GM18868 (cell line): ENCODE measurements at regions not wholly inside any gene's neighbourhood (a gene's known extent, or its start where the extent isn't known, plus 50 kb on each side); places are given as distances from the start of the nearest gene placed in this dataset.

Experiments used
- ATAC-seq: cut with Tn5 transposase; IDR thresholded peaks from one replicate; pipeline ENCODE4 v1.9.1; 2021; ENCODE audit warnings: mild to moderate bottlenecking, moderate library complexity; ENCODE audit not compliant: unreplicated experiment

GRCh38 chr10:71042699-71043098 is 154.3 kb upstream of the PCBD1 start:
- ATAC-seq = no peak

GRCh38 chr10:71043858-71044257 is 155.5 kb upstream of the PCBD1 start:
- no peak for ATAC-seq

- no peak for ATAC-seq
Observed at GRCh38 chr10:71044720-71045119, 156.4 kb upstream of the PCBD1 start.

GRCh38 chr10:71045204-71045809 is 156.9 kb upstream of the PCBD1 start:
- no peak for ATAC-seq

- ATAC-seq = no peak
Observed at GRCh38 chr10:71045936-71046335, 157.6 kb upstream of the PCBD1 start.

- no peak for ATAC-seq
Observed at GRCh38 chr10:71046747-71047146, 158.4 kb upstream of the PCBD1 start.

- no peak for ATAC-seq
Observed at GRCh38 chr10:71048971-71049615, 160.7 kb upstream of the PCBD1 start.

GRCh38 chr10:71049994-71050393 is 161.6 kb upstream of the PCBD1 start:
- no peak for ATAC-seq

- no peak for ATAC-seq
Observed at GRCh38 chr10:71052076-71052660, 160.2 kb upstream of the UNC5B start.

- no peak for ATAC-seq
Observed at GRCh38 chr10:71052708-71053107, 159.7 kb upstream of the UNC5B start.

GRCh38 chr10:71053169-71053895 is 159.0 kb upstream of the UNC5B start:
- ATAC-seq = no peak

GRCh38 chr10:71058308-71058707 is 154.1 kb upstream of the UNC5B start:
- no peak for ATAC-seq

- no peak for ATAC-seq
Observed at GRCh38 chr10:71059054-71059818, 153.1 kb upstream of the UNC5B start.

- no peak for ATAC-seq
Observed at GRCh38 chr10:71059943-71060342, 152.4 kb upstream of the UNC5B start.

- no peak for ATAC-seq
Observed at GRCh38 chr10:71060476-71061426, 151.6 kb upstream of the UNC5B start.

GRCh38 chr10:71061472-71061871 is 150.9 kb upstream of the UNC5B start:
- no peak for ATAC-seq

- no peak for ATAC-seq
Observed at GRCh38 chr10:71062156-71062555, 150.2 kb upstream of the UNC5B start.

- ATAC-seq = no peak
Observed at GRCh38 chr10:71063401-71063800, 149.0 kb upstream of the UNC5B start.

GRCh38 chr10:71064413-71065118 is 147.8 kb upstream of the UNC5B start:
- ATAC-seq = no peak
